ENCODE measurements at regions not wholly inside any gene's neighbourhood (a gene's known extent, or its start where the extent isn't known, plus 50 kb on each side); places are given as distances from the start of the nearest gene placed in this dataset.
A peak's percentile ranks its signal among the peaks of the same experiment; 100 is the strongest.
"Not testable (repeated sequence)": the region's sequence is repeated elsewhere in the genome, so short reads cannot be mapped to it uniquely, and the experiment has no call there.

- Histone ChIP-seq H3K9me3 (ENCODE audit: low read depth) (no peaks in the 10 kb centered on the region), H3K79me2 (ENCODE audit: insufficient read depth) (no peaks in the 10 kb centered on the region), H3K4me1 (ENCODE audit: insufficient read depth) (no peaks in the 10 kb centered on the region), H3K9me2 (ENCODE audit: insufficient read depth) (no peaks in the 10 kb centered on the region), H3K9ac (no peak overlapping the region), H3K27me3 (replicated peaks; ENCODE audit: insufficient read depth) (no peaks in the 10 kb centered on the region), H3K36me3 (ENCODE audit: low read depth) (no peaks in the 10 kb centered on the region), H3F3A (ENCODE audit: insufficient read depth) (no peaks in the 10 kb centered on the region), H3K4me2 (ENCODE audit: unreplicated experiment) (no peak overlapping the region), H4K20me1 (ENCODE audit: insufficient read depth) (no peaks in the 10 kb centered on the region), H3K27ac (no peak overlapping the region), H3K4me3 (no peak overlapping the region), H2AFZ (no peak overlapping the region)
- in situ Hi-C loops (cut with MboI): no loop called here
- TF ChIP-seq EZH2 (IDR thresholded peaks at IDR 0.05; ENCODE audit: insufficient read depth, poor library complexity, severe bottlenecking): no peak
- TF ChIP-seq EZH2phosphoT487 (IDR thresholded peaks at IDR 0.05; ENCODE audit: insufficient read depth, low read depth): no peak
- WGBS, 2 experiments (ENCODE audit: low coverage in 1 of 2, low lambda C conversion rate in 2 of 2, missing lambda C conversion rate in 2 of 2): 22 to 23% methylated on average over 5 of the region's 5 CpGs
- no peak for DNase-seq
Observed at GRCh38 chr5:1719860-1720259, 79.8 kb downstream of the MRPL36 start.

DNA sequence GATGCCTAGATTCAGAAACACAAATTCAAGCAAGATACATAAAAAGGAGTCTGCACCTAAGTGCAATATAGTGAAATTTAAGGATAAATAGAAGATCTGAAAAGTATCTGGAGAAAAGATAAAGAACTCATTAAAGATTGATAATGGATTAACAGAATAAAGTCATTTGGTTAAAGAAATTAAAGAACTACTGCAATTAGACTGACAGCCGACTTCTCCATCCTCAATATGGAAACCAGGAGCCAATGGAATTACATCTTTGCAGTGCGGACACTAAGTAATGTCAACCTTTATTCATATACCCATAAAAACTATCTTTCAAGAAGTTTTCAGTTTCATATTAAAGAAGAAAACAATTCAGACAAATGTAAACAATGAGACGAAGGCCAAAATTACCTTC lies 81.0 kb downstream of the MRPL36 start:
- Histone ChIP-seq H3K27ac (no peak overlapping the region), H3K9me2 (ENCODE audit: insufficient read depth) (no peaks in the 10 kb centered on the region), H3K9me3 (ENCODE audit: low read depth) (no peaks in the 10 kb centered on the region), H3K36me3 (ENCODE audit: low read depth) (no peaks in the 10 kb centered on the region), H4K20me1 (ENCODE audit: insufficient read depth) (no peaks in the 10 kb centered on the region), H3K79me2 (ENCODE audit: insufficient read depth) (no peaks in the 10 kb centered on the region), H3K9ac (no peak overlapping the region), H3K4me1 (ENCODE audit: insufficient read depth) (no peaks in the 10 kb centered on the region), H3K4me2 (ENCODE audit: unreplicated experiment) (no peak overlapping the region), H3K4me3 (no peak overlapping the region), H2AFZ (no peak overlapping the region), H3F3A (ENCODE audit: insufficient read depth) (no peaks in the 10 kb centered on the region), H3K27me3 (replicated peaks; ENCODE audit: insufficient read depth) (no peaks in the 10 kb centered on the region)
- TF ChIP-seq EZH2 (IDR thresholded peaks at IDR 0.05; ENCODE audit: insufficient read depth, poor library complexity, severe bottlenecking) (no peak), EZH2phosphoT487 (IDR thresholded peaks at IDR 0.05; ENCODE audit: insufficient read depth, low read depth) (no peak)
- in situ Hi-C loops (cut with MboI): no loop called here
- peak; percentile 19 for DNase-seq
- 34 to 44% methylated on average over 3 of the region's 3 CpGs for WGBS, 2 experiments (ENCODE audit: low coverage in 1 of 2, low lambda C conversion rate in 2 of 2, missing lambda C conversion rate in 2 of 2)

DNA sequence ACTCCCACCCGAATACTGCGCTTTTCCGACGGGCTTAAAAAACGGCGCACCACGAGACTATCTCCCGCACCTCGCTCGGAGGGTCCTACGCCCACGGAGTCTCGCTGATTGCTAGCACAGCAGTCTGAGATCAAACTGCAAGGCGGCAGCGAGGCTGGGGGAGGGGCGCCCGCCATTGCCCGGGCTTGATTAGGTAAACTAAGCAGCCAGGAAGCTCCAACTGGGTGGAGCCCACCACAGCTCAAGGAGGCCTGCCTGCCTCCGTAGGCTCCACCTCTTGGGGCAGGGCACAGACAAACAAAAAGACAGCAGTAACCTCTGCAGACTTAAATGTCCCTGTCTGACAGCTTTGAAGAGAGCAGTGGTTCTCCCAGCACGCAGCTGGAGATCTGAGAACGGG lies 89.5 kb downstream of the MRPL36 start:
- in situ Hi-C loops (cut with MboI); H3K36me3 ChIP-seq (ENCODE audit: low read depth); H2AFZ ChIP-seq; H3K27me3 ChIP-seq (replicated peaks; ENCODE audit: insufficient read depth); H3K4me3 ChIP-seq; DNase-seq; H3K9ac ChIP-seq; H3K9me2 ChIP-seq (ENCODE audit: insufficient read depth); H3K4me1 ChIP-seq (ENCODE audit: insufficient read depth); H3K79me2 ChIP-seq (ENCODE audit: insufficient read depth); H3K4me2 ChIP-seq (ENCODE audit: unreplicated experiment); H3K27ac ChIP-seq; H3F3A ChIP-seq (ENCODE audit: insufficient read depth); H3K9me3 ChIP-seq (ENCODE audit: low read depth); H4K20me1 ChIP-seq (ENCODE audit: insufficient read depth): not testable (repeated sequence)
- WGBS, 2 experiments (ENCODE audit: low coverage in 1 of 2, low lambda C conversion rate in 2 of 2, missing lambda C conversion rate in 2 of 2): 9 to 20% methylated on average over 12 to 19 of the region's 21 CpGs

DNA sequence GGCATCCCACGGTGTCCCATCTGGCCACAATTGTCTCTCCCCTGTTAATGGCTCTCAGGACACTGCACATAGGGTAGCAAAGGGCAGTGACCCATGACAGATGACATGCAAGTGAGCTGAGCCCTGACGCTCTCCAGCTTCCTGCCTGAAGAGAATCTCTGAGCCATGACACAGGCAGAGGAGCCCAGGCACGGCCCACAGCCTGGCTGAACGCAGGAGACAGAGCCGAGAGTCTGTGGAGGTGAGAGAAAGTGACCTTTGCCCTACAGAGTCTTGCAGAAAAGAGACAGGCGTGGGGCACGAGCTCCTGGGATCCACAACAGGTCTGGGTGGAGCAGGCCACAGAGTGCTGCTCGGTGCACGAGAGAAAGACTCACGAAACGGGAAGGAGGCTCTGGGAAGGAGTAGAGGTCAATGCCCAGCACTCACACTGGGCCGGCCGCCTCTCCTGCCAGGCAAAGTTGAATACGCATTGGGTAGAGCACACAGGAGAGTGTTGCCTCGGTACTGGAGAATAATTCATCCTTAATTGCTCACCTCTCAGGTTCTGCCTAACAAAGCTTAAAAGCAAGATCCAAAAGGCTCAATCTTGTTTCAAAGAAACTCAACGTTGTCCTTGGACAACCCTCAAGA lies 90.3 kb downstream of the MRPL36 start:
- no peak overlapping the region for H2AFZ ChIP-seq
- H3K4me3 ChIP-seq: no peak overlapping the region
- H3K36me3 ChIP-seq (ENCODE audit: low read depth): no peaks in the 10 kb centered on the region
- H3K27ac ChIP-seq: no peak overlapping the region
- no peaks in the 10 kb centered on the region for H3F3A ChIP-seq (ENCODE audit: insufficient read depth)
- peaks cover 3% of the 10 kb centered on the region; the same call in 1 of the 2 replicates for H3K27me3 ChIP-seq (replicated peaks; ENCODE audit: insufficient read depth)
- H4K20me1 ChIP-seq (ENCODE audit: insufficient read depth): no peaks in the 10 kb centered on the region
- DNase-seq: no peak
- H3K4me1 ChIP-seq (ENCODE audit: insufficient read depth): no peaks in the 10 kb centered on the region
- H3K9me3 ChIP-seq (ENCODE audit: low read depth): no peaks in the 10 kb centered on the region
- WGBS, 2 experiments (ENCODE audit: low coverage in 1 of 2, low lambda C conversion rate in 2 of 2, missing lambda C conversion rate in 2 of 2): 10 to 12% methylated on average over 16 of the region's 16 CpGs
- H3K9ac ChIP-seq: no peak overlapping the region
- H3K9me2 ChIP-seq (ENCODE audit: insufficient read depth): no peaks in the 10 kb centered on the region
- no peaks in the 10 kb centered on the region for H3K79me2 ChIP-seq (ENCODE audit: insufficient read depth)
- TF ChIP-seq EZH2 (IDR thresholded peaks at IDR 0.05; ENCODE audit: insufficient read depth, poor library complexity, severe bottlenecking): no peak
- in situ Hi-C loops (cut with MboI): no loop called here
- H3K4me2 ChIP-seq (ENCODE audit: unreplicated experiment): no peak overlapping the region

DNA sequence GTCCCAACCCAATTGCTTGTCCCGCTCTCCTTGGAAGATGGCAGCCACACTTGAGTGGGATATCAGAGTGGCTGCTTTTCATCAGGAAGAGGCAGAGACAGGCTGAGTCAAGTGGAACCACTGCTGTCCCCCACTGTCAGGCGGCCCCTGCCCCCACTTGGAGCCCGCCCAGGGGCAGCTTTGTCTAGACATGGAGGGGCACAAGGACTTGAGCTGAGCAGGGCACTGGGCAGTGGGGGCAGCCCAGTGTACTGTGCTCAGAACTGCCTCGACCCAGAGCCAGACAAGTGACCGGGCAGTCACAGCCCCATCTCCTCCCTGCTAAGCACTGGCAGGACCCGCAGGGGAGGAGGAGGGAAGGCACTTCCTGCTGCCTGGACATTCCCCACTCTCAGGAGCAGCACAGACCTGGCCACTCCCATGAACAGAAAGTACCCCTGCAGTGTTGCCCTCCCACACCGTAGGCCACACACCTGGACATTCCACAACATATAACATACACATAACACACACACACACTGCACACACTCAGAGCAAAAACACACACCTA lies 91.0 kb downstream of the MRPL36 start:
- peaks cover 3% of the 10 kb centered on the region; the same call in 1 of the 2 replicates for H3K27me3 ChIP-seq (replicated peaks; ENCODE audit: insufficient read depth)
- H3K79me2 ChIP-seq (ENCODE audit: insufficient read depth): no peaks in the 10 kb centered on the region
- H3K9me2 ChIP-seq (ENCODE audit: insufficient read depth): no peaks in the 10 kb centered on the region
- no peaks in the 10 kb centered on the region for H3F3A ChIP-seq (ENCODE audit: insufficient read depth)
- WGBS, 2 experiments (ENCODE audit: low coverage in 1 of 2, low lambda C conversion rate in 2 of 2, missing lambda C conversion rate in 2 of 2): 20 to 30% methylated on average over 6 to 7 of the region's 7 CpGs
- no peak overlapping the region for H3K9ac ChIP-seq
- no peak overlapping the region for H3K4me3 ChIP-seq
- no peak overlapping the region for H3K4me2 ChIP-seq (ENCODE audit: unreplicated experiment)
- H3K27ac ChIP-seq: no peak overlapping the region
- in situ Hi-C loops (cut with MboI): no loop called here
- H2AFZ ChIP-seq: no peak overlapping the region
- no peak for DNase-seq
- TF ChIP-seq EZH2phosphoT487 (IDR thresholded peaks at IDR 0.05; ENCODE audit: insufficient read depth, low read depth) (no peak), EZH2 (IDR thresholded peaks at IDR 0.05; ENCODE audit: insufficient read depth, poor library complexity, severe bottlenecking) (no peak)
- H3K36me3 ChIP-seq (ENCODE audit: low read depth): no peaks in the 10 kb centered on the region
- H4K20me1 ChIP-seq (ENCODE audit: insufficient read depth): no peaks in the 10 kb centered on the region
- H3K4me1 ChIP-seq (ENCODE audit: insufficient read depth): no peaks in the 10 kb centered on the region
- no peaks in the 10 kb centered on the region for H3K9me3 ChIP-seq (ENCODE audit: low read depth)

Measured in GM23248 (cell line).